ENCODE measurements at regions not wholly inside any gene's neighbourhood (a gene's known extent, or its start where the extent isn't known, plus 50 kb on each side); places are given as distances from the start of the nearest gene placed in this dataset.

DNA sequence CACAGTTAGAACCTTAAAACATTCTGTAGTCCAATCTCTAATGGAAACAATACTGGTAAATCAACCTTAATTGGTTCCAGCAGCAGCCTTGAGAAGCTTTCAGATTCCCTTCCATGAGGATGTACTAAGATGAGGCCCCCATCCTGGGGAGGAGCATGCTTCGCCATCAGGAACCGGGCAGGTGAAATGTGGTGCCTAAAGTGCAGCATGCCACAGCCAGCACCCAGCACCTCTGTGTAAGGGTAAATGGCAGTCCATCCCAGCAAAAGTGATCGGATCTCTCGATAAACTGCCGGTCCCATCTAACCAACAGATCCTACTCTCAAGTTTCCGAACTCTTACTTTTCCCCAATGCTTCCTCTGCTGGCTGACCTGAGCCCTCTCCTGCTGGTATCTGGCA is 166.3 kb upstream of the PDE10A start:
- intact Hi-C loops (cut with DNase I): no loop called here
- Histone ChIP-seq H3K4me3 (ENCODE audit: low read length in 3 of 3) (no peak overlapping the region), H3K9ac (ENCODE audit: low read length in 3 of 3) (no peak overlapping the region), H3K27ac (ENCODE audit: low read depth in 2 of 2, low read length in 2 of 2) (no peak overlapping the region), H3K9me3 (ENCODE audit: control insufficient read depth in 2 of 3, insufficient read depth in 1 of 3, low read length in 3 of 3) (no peaks in the 10 kb centered on the region), H3K4me1 (ENCODE audit: control insufficient read depth in 2 of 3, insufficient read depth in 2 of 3, low read depth in 1 of 3, low read length in 3 of 3) (peaks cover 3 to 20% (median 5%) of the 10 kb centered on the region in 3 donors), H3K36me3 (ENCODE audit: control insufficient read depth in 2 of 3, insufficient read depth in 3 of 3, low read length in 3 of 3) (no peaks in the 10 kb centered on the region), H3K27me3 (ENCODE audit: control insufficient read depth, insufficient read depth, low read length) (no peaks in the 10 kb centered on the region)
- TF ChIP-seq, protein P1, sequence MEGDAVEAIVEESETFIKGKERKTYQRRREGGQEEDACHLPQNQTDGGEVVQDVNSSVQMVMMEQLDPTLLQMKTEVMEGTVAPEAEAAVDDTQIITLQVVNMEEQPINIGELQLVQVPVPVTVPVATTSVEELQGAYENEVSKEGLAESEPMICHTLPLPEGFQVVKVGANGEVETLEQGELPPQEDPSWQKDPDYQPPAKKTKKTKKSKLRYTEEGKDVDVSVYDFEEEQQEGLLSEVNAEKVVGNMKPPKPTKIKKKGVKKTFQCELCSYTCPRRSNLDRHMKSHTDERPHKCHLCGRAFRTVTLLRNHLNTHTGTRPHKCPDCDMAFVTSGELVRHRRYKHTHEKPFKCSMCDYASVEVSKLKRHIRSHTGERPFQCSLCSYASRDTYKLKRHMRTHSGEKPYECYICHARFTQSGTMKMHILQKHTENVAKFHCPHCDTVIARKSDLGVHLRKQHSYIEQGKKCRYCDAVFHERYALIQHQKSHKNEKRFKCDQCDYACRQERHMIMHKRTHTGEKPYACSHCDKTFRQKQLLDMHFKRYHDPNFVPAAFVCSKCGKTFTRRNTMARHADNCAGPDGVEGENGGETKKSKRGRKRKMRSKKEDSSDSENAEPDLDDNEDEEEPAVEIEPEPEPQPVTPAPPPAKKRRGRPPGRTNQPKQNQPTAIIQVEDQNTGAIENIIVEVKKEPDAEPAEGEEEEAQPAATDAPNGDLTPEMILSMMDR (IDR thresholded peaks at IDR 0.05; ENCODE audit: borderline replicate concordance, extremely low read depth, insufficient read depth): no peak
- DNase-seq (no peak), FAIRE-seq (no peak)

DNA sequence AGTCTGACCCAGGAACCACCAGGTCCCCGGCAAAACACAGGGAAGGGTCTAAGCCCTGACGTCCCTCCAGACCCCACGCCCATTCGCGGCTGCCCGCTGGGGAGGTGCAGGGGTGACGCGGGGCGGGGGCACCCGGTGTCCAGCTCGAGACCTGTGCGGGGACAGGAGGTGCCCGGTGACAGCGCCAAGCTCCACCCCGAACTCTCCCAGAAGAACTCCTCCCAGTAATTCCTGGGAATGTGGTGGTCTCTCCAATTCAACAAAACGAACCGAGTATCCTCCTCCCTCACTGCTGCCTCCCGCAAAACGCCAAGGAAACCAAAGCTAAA is 164.1 kb upstream of the PDE10A start:
- intact Hi-C loops (cut with DNase I): no loop called here
- FAIRE-seq: no peak
- TF ChIP-seq, protein P1 (IDR thresholded peaks at IDR 0.05; ENCODE audit: borderline replicate concordance, extremely low read depth, insufficient read depth): no peak
- Histone ChIP-seq H3K4me3 (ENCODE audit: low read length in 3 of 3) (no peak overlapping the region), H3K27ac (ENCODE audit: low read depth in 2 of 2, low read length in 2 of 2) (no peak overlapping the region), H3K9me3 (ENCODE audit: control insufficient read depth in 2 of 3, insufficient read depth in 1 of 3, low read length in 3 of 3) (no peaks in the 10 kb centered on the region), H3K36me3 (ENCODE audit: control insufficient read depth in 2 of 3, insufficient read depth in 3 of 3, low read length in 3 of 3) (no peaks in the 10 kb centered on the region), H3K9ac (ENCODE audit: low read length in 3 of 3) (no peak overlapping the region), H3K4me1 (ENCODE audit: control insufficient read depth in 2 of 3, insufficient read depth in 2 of 3, low read depth in 1 of 3, low read length in 3 of 3) (no peaks in the 10 kb centered on the region), H3K27me3 (ENCODE audit: control insufficient read depth, insufficient read depth, low read length) (no peaks in the 10 kb centered on the region)
- DNase-seq: no peak

DNA sequence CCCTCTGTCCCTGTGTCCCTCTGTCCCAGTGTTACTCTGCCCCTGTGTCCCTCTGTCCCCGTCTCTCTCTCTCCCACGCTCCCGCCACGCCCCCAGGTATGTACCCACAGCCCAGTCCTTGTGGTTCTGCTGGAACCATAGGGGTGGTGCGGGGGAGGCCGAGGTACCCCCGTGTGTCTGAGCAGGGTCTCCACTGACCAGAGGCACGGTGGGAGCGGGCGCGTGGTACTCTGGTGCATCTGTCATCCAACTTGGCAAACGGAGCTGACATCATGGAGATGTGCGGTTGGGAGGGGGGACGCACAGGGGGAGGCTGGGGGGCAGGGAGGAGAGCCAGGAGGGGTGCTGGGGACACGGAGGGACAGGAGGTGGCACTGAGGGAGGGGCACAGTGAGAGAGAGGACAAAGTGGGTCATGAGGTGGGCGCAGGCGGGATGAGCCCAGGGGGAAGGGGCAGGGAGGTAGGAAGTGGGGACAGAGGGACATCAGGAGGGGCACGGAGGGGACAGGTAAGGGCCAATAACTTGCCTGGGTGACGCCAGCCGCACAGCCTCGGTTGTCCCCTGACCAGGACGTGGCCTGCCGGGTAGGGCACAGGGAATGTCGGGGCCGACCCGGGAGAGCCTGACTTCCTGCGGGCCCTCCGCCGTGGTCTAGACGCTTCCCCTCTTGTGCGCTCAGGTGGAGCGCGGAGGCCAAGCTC is 163.6 kb upstream of the PDE10A start:
- FAIRE-seq: no peak
- no peaks in the 10 kb centered on the region for H3K9me3 ChIP-seq (ENCODE audit: control insufficient read depth in 2 of 3, insufficient read depth in 1 of 3, low read length in 3 of 3)
- intact Hi-C loops (cut with DNase I): no loop called here
- H3K27me3 ChIP-seq (ENCODE audit: control insufficient read depth, insufficient read depth, low read length): no peaks in the 10 kb centered on the region
- TF ChIP-seq, protein P1 (IDR thresholded peaks at IDR 0.05; ENCODE audit: borderline replicate concordance, extremely low read depth, insufficient read depth): no peak
- H3K27ac ChIP-seq (ENCODE audit: low read depth in 2 of 2, low read length in 2 of 2): no peak overlapping the region
- no peak for DNase-seq
- H3K4me1 ChIP-seq (ENCODE audit: control insufficient read depth in 2 of 3, insufficient read depth in 2 of 3, low read depth in 1 of 3, low read length in 3 of 3): no peaks in the 10 kb centered on the region
- H3K36me3 ChIP-seq (ENCODE audit: control insufficient read depth in 2 of 3, insufficient read depth in 3 of 3, low read length in 3 of 3): no peaks in the 10 kb centered on the region
- no peak overlapping the region for H3K9ac ChIP-seq (ENCODE audit: low read length in 3 of 3)
- no peak overlapping the region for H3K4me3 ChIP-seq (ENCODE audit: low read length in 3 of 3)

All from kidney (tissue), 13 donors.